K562 (cell line): ENCODE measurements at regions not wholly inside any gene's neighbourhood (a gene's known extent, or its start where the extent isn't known, plus 50 kb on each side); places are given as distances from the start of the nearest gene placed in this dataset.

Experiments
- BRCA1 ChIP-seq, 2 experiments: fragments of 450-650 bp in 1 of 2; sonication (generic) in 1 of 2; formaldehyde crosslinking in 1 of 2; IDR thresholded peaks; 2 replicates each; pipeline versions ENCODE4 v1.5.0 to v1.6.1; 2017 to 2020; ENCODE audit warnings: mild to moderate bottlenecking in 1 of 2, missing genetic modification reagents in 1 of 2
- ELF1 ChIP-seq: fragments of 200-800 bp; sonication (Bioruptor generic); IDR thresholded peaks from 2 replicates; pipeline ENCODE4 v1.6.1; 2016; ENCODE audit warnings: missing genetic modification characterization, missing compliant biosample characterization
- MTF1 ChIP-seq: fragments of 250-450 bp; sonication (Bioruptor Pico); IDR thresholded peaks from 2 replicates; pipeline ENCODE4 v1.9.0; 2021; ENCODE audit warnings: moderate library complexity, mild to moderate bottlenecking, inconsistent platforms, borderline replicate concordance
- NR2C2 ChIP-seq, 2 experiments: fragments of 200-800 bp in 1 of 2; sonication (Bioruptor generic) in 1 of 2; sonication (generic) in 1 of 2; formaldehyde crosslinking in 1 of 2; IDR thresholded peaks; 2 replicates each; pipeline versions ENCODE4 v1.6.1 to v1.8.0; 2016 to 2022; ENCODE audit warnings: mild to moderate bottlenecking in 1 of 2, missing compliant biosample characterization in 1 of 2, missing genetic modification characterization in 1 of 2, missing genetic modification reagents in 1 of 2
- TF ChIP-seq, protein P1 (sequence below), 2 experiments: fragments of 450-650 bp in 1 of 2; sonication (generic) in 1 of 2; formaldehyde crosslinking in 1 of 2; IDR thresholded peaks; 2 replicates each; pipeline versions ENCODE4 v1.7.1 to v1.9.0; 2016 to 2022; ENCODE audit warnings: inconsistent platforms in 1 of 2, mild to moderate bottlenecking in 1 of 2, missing genetic modification reagents in 1 of 2
- TF ChIP-seq, protein P2 (sequence below): fragments of 250-450 bp; sonication (Bioruptor Pico); IDR thresholded peaks from 2 replicates; pipeline ENCODE4 v1.8.0; 2022; ENCODE audit warnings: inconsistent platforms
- TF ChIP-seq, protein P3 (sequence below): fragments of 250-450 bp; sonication (Bioruptor Pico); IDR thresholded peaks from 2 replicates; pipeline ENCODE4 v1.8.0; 2021; ENCODE audit warnings: moderate library complexity, mild to moderate bottlenecking, inconsistent platforms

DNA sequence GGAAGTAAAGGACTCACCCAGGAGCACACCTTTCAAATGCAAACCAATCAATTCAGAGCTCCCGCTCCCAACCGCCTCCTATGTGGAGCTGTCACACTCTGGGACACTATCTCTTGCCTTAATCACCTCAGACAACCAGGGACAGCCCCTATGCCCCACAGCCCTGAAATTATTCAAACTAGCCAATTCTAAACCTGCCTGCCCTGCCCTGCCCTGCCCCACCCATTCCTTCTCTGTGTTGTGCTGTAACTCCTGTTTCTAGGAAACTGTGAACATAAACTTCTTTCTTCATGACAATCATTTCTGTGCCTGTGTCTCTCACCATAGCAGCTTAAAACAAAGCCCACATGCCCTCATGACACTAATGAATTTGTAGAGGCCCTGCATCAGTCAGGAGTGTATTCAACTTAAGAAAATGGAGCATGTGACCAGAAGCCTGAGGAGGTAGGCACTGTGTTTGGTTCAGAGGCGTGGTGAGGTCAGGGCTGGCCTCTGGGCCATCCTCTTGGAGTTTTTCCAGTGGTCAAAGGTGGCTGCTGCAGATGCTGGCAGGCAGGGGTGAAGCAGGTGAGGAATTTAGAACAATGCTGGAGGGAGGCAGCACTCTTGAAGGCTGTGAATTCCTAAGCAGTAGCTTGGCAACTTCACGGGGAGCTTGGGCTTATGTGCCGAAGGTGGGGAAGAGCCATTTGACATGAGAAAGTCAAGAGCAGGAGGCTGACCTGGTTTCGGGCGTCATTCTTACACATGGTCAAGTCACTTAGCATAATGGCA is 74.5 kb downstream of the RHOU start (continued):
- TF ChIP-seq, protein P1, sequence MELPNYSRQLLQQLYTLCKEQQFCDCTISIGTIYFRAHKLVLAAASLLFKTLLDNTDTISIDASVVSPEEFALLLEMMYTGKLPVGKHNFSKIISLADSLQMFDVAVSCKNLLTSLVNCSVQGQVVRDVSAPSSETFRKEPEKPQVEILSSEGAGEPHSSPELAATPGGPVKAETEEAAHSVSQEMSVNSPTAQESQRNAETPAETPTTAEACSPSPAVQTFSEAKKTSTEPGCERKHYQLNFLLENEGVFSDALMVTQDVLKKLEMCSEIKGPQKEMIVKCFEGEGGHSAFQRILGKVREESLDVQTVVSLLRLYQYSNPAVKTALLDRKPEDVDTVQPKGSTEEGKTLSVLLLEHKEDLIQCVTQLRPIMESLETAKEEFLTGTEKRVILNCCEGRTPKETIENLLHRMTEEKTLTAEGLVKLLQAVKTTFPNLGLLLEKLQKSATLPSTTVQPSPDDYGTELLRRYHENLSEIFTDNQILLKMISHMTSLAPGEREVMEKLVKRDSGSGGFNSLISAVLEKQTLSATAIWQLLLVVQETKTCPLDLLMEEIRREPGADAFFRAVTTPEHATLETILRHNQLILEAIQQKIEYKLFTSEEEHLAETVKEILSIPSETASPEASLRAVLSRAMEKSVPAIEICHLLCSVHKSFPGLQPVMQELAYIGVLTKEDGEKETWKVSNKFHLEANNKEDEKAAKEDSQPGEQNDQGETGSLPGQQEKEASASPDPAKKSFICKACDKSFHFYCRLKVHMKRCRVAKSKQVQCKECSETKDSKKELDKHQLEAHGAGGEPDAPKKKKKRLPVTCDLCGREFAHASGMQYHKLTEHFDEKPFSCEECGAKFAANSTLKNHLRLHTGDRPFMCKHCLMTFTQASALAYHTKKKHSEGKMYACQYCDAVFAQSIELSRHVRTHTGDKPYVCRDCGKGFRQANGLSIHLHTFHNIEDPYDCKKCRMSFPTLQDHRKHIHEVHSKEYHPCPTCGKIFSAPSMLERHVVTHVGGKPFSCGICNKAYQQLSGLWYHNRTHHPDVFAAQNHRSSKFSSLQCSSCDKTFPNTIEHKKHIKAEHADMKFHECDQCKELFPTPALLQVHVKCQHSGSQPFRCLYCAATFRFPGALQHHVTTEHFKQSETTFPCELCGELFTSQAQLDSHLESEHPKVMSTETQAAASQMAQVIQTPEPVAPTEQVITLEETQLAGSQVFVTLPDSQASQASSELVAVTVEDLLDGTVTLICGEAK (IDR thresholded peaks at IDR 0.05): no peak
- TF ChIP-seq, protein P1 (CRISPR knock-in tag; IDR thresholded peaks at IDR 0.05): no peak
- TF ChIP-seq, protein P2, sequence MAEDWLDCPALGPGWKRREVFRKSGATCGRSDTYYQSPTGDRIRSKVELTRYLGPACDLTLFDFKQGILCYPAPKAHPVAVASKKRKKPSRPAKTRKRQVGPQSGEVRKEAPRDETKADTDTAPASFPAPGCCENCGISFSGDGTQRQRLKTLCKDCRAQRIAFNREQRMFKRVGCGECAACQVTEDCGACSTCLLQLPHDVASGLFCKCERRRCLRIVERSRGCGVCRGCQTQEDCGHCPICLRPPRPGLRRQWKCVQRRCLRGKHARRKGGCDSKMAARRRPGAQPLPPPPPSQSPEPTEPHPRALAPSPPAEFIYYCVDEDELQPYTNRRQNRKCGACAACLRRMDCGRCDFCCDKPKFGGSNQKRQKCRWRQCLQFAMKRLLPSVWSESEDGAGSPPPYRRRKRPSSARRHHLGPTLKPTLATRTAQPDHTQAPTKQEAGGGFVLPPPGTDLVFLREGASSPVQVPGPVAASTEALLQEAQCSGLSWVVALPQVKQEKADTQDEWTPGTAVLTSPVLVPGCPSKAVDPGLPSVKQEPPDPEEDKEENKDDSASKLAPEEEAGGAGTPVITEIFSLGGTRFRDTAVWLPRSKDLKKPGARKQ (CRISPR knock-in tag): no peak
- TF ChIP-seq BRCA1 (IDR thresholded peaks at IDR 0.05): no peak
- TF ChIP-seq BRCA1 (CRISPR knock-in tag; IDR thresholded peaks at IDR 0.05): no peak
- TF ChIP-seq, protein P3, sequence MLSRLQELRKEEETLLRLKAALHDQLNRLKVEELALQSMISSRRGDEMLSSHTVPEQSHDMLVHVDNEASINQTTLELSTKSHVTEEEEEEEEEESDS (CRISPR knock-in tag): no peak
- TF ChIP-seq NR2C2 (CRISPR knock-in tag; IDR thresholded peaks at IDR 0.05): no peak
- no peak for TF ChIP-seq NR2C2 (tag; IDR thresholded peaks at IDR 0.05)
- no peak for TF ChIP-seq ELF1
- no peak for TF ChIP-seq MTF1 (CRISPR knock-in tag)
